Spleen (tissue), 11 donors: ENCODE measurements at regions not wholly inside any gene's neighbourhood (a gene's known extent, or its start where the extent isn't known, plus 50 kb on each side); places are given as distances from the start of the nearest gene placed in this dataset.

Experiments
- DNase-seq: peaks from one replicate; pipeline ENCODE4 v3.0.0-alpha.2; 2020
- H3K27ac ChIP-seq, 8 donors: fragments of 200-600 bp; sonication (generic) in 7 of 8; 1 replicate in 4 of 8; 2 replicates in 4 of 8; pipeline versions ENCODE4 v1.5.0 to v1.8.0; 2016 to 2021; ENCODE audit warnings: inconsistent platforms in 4 of 8, mild to moderate bottlenecking in 4 of 8, moderate library complexity in 1 of 8
- H3K27me3 ChIP-seq, 7 donors: fragments of 200-600 bp; sonication (generic) in 6 of 7; replicated peaks in 1 of 7; 1 replicate in 4 of 7; 2 replicates in 3 of 7; pipeline versions ENCODE4 v1.5.0 to v1.8.0; 2016 to 2021; ENCODE audit warnings: inconsistent platforms in 3 of 7, mild to moderate bottlenecking in 1 of 7
- H3K36me3 ChIP-seq, 6 donors: fragments of 200-600 bp; sonication (generic) in 5 of 6; 1 replicate in 4 of 6; 2 replicates in 2 of 6; pipeline versions ENCODE4 v1.5.0 to v1.8.0; 2016 to 2021; ENCODE audit warnings: inconsistent platforms in 2 of 6
- H3K4me1 ChIP-seq, 6 donors: fragments of 200-600 bp; sonication (generic) in 5 of 6; 1 replicate in 3 of 6; 2 replicates in 3 of 6; pipeline versions ENCODE4 v1.5.0 to v1.8.0; 2016 to 2021; ENCODE audit warnings: inconsistent platforms in 3 of 6
- H3K4me3 ChIP-seq, 8 donors: fragments of 200-600 bp; sonication (generic) in 7 of 8; 1 replicate in 4 of 8; 2 replicates in 4 of 8; pipeline versions ENCODE4 v1.5.0 to v1.8.0; 2016 to 2021; ENCODE audit warnings: inconsistent platforms in 4 of 8, mild to moderate bottlenecking in 4 of 8, moderate library complexity in 2 of 8
- H3K9me3 ChIP-seq, 8 donors: fragments of 200-600 bp; sonication (generic) in 7 of 8; 1 replicate in 4 of 8; 2 replicates in 4 of 8; pipeline versions ENCODE4 v1.5.0 to v1.8.0; 2016 to 2021; ENCODE audit warnings: inconsistent platforms in 4 of 8
- CTCF ChIP-seq, 11 experiments: fragments of 200-600 bp in 7 of 11; fragments of 450-650 bp in 4 of 11; sonication (generic) in 4 of 11; IDR thresholded peaks in 8 of 11; conservative IDR thresholded peaks in 3 of 11; 1 replicate in 7 of 11; 2 replicates in 4 of 11; pipeline versions ENCODE4 v1.4.0 to v1.8.0; 2016 to 2021; ENCODE audit warnings: antibody characterized with exemption in 11 of 11, inconsistent platforms in 4 of 11, mild to moderate bottlenecking in 1 of 11
- POLR2A ChIP-seq, 3 donors: fragments of 450-650 bp; IDR thresholded peaks; one replicate each; pipeline ENCODE4 v1.5.1; 2017; ENCODE audit warnings: antibody characterized with exemption in 3 of 3, mild to moderate bottlenecking in 1 of 3
- POLR2AphosphoS5 ChIP-seq, 3 donors: sonication (generic); formaldehyde crosslinking; IDR thresholded peaks; one replicate each; pipeline ENCODE4 v1.5.1; 2017; ENCODE audit warnings: antibody characterized with exemption in 3 of 3
- WGBS, 5 donors: extraction: QIAGEN DNeasy Blood & Tissue Kit in 3 of 5; methylation state at CpG; one replicate each; pipeline versions ENCODE4 v1.1.5 to v1.1.7; 2013 to 2018; 5-methylcytosine and 5-hydroxymethylcytosine counted together
- intact Hi-C: fragments of 100-400 bp; cut with DNase I; formaldehyde crosslinking; loops from one replicate; pipeline ENCODE4 v1.15.0; 2023; ENCODE audit warnings: low total_unique reads
- donor health status: healthy with polysubstance abuse.
- donor health status: DM: no; HTN: no; CAD: no; lungs with moderate emphysema.
- donor health status: DM: no; HTN: no; CAD: no.
- donor health status: Bipolar disorder and iron deficiency.
- donor health status: healthy.
- donor health status: DM: no; HTN: no; CAD: no.
- donor health status: DM: yes; HTN: yes; CAD: no.

- H3K27ac ChIP-seq: no peak overlapping the region
- WGBS, 5 donors: 72 to 81% (median 79%) methylated on average over 4 of the region's 4 CpGs
- H3K9me3 ChIP-seq: no peaks in the 10 kb centered on the region
- H3K4me1 ChIP-seq: no peaks in the 10 kb centered on the region
- no peaks in the 10 kb centered on the region for H3K27me3 ChIP-seq
- TF ChIP-seq POLR2A (IDR thresholded peaks at IDR 0.05): no peak
- no peak for TF ChIP-seq CTCF (IDR thresholded peaks at IDR 0.05 in 8 of 11, conservative IDR thresholded peaks at IDR 0.05 in 3 of 11)
- TF ChIP-seq POLR2AphosphoS5 (IDR thresholded peaks at IDR 0.05): no peak
- intact Hi-C loops: no loop called here
- DNase-seq: no peak
- no peak overlapping the region for H3K4me3 ChIP-seq
- H3K36me3 ChIP-seq: no peaks in the 10 kb centered on the region
Measured at GRCh38 chr5:96219580-96220281, 213.3 kb downstream of the PCSK1 start.

- intact Hi-C loops: no loop called here
- H3K4me1 ChIP-seq: no peaks in the 10 kb centered on the region
- no peak for DNase-seq
- TF ChIP-seq CTCF (IDR thresholded peaks at IDR 0.05 in 8 of 11, conservative IDR thresholded peaks at IDR 0.05 in 3 of 11) (no peak), POLR2AphosphoS5 (IDR thresholded peaks at IDR 0.05) (no peak), POLR2A (IDR thresholded peaks at IDR 0.05) (no peak)
- no peaks in the 10 kb centered on the region for H3K9me3 ChIP-seq
- 77 to 83% (median 81%) methylated on average over 3 of the region's 3 CpGs for WGBS, 5 donors
- no peaks in the 10 kb centered on the region for H3K36me3 ChIP-seq
- no peak overlapping the region for H3K27ac ChIP-seq
- H3K27me3 ChIP-seq: no peaks in the 10 kb centered on the region
- no peak overlapping the region for H3K4me3 ChIP-seq
Measured at GRCh38 chr5:96218653-96219052, 214.4 kb downstream of the PCSK1 start.

GRCh38 chr5:96214442-96215197 lies 218.4 kb downstream of the PCSK1 start:
- no peak overlapping the region for H3K4me3 ChIP-seq
- no peaks in the 10 kb centered on the region for H3K36me3 ChIP-seq
- intact Hi-C loops: no loop called here
- H3K9me3 ChIP-seq: peaks cover 0 to 10% (median 6%) of the 10 kb centered on the region in 8 donors
- no peak overlapping the region for H3K27ac ChIP-seq
- 73 to 86% (median 84%) methylated on average over 3 of the region's 3 CpGs for WGBS, 5 donors
- no peak for DNase-seq
- no peaks in the 10 kb centered on the region for H3K4me1 ChIP-seq
- no peaks in the 10 kb centered on the region for H3K27me3 ChIP-seq
- TF ChIP-seq POLR2A (IDR thresholded peaks at IDR 0.05): no peak
- no peak for TF ChIP-seq POLR2AphosphoS5 (IDR thresholded peaks at IDR 0.05)
- TF ChIP-seq CTCF (IDR thresholded peaks at IDR 0.05 in 8 of 11, conservative IDR thresholded peaks at IDR 0.05 in 3 of 11): no peak

- H3K27me3 ChIP-seq: no peaks in the 10 kb centered on the region
- no peak for TF ChIP-seq CTCF (IDR thresholded peaks at IDR 0.05 in 8 of 11, conservative IDR thresholded peaks at IDR 0.05 in 3 of 11)
- TF ChIP-seq POLR2AphosphoS5 (IDR thresholded peaks at IDR 0.05): no peak
- no peak for TF ChIP-seq POLR2A (IDR thresholded peaks at IDR 0.05)
- DNase-seq: no peak
- peaks cover 0 to 46% (median 41%) of the 10 kb centered on the region in 8 donors for H3K9me3 ChIP-seq
- no peaks in the 10 kb centered on the region for H3K36me3 ChIP-seq
- H3K4me3 ChIP-seq: no peak overlapping the region
- H3K27ac ChIP-seq: no peak overlapping the region
- intact Hi-C loops: no loop called here
- no peaks in the 10 kb centered on the region for H3K4me1 ChIP-seq
- WGBS, 5 donors: 90 to 100% (median 93%) methylated on average over 1 of the region's 1 CpG
Measured at GRCh38 chr5:96209829-96210228, 223.2 kb downstream of the PCSK1 start.
